ENCODE measurements at regions not wholly inside any gene's neighbourhood (a gene's known extent, or its start where the extent isn't known, plus 50 kb on each side); places are given as distances from the start of the nearest gene placed in this dataset.
"Not testable (repeated sequence)": the region's sequence is repeated elsewhere in the genome, so short reads cannot be mapped to it uniquely, and the experiment has no call there.

DNA sequence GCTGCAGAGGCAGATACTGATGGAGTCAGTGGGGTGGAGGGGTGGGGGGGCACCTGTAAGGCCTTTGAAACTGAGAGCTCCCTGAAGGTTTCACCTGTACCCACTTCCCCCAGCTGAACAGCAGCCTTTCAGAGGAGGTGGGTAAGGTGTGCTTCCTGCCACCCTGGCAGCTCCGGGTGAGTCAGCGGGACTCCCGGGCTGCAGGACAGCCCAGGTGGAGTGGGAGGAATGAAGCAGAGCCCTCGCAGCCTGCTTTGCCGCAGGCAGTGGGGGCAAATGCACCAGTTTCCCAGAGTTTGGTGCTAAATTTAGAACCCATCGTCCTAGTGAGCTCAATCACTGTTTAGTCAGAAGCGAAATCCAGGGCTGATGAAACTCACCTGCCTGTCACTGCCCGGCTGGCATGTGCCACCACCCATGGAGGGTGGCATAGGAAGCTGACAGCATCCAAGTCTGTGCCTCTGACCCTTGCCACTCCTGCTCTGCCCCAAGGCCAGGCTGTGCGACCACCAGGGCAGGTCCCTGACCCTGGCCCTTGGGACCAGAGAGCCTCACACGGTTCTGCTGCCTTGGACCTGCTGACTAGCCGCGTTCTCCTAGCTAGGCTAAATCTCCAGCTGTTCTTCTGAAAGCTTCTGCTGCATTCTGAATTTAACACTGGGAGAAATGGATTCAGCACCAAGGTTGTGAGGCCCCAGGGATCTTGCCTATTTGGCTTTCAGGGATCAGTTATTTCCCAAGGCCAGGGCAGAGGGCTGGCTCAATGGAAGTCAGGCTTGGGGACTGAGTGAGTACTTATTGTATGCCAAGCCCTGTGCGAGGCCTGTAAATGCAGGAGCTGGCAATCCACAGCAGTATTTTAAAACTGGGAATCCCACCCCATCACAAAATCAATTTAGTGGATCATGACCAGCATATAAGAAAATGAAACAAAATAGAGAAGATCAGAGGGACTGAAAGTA, 67.3 kb upstream of the RASGRF1 start:
- DNase-seq (ENCODE audit: low spot score), result no peak

GRCh38 chr15:79156704-79157375, 66.3 kb upstream of the RASGRF1 start:
- no peak for DNase-seq (ENCODE audit: low spot score)

- no peak for DNase-seq (ENCODE audit: low spot score)
These were observed 64.0 kb upstream of the RASGRF1 start for GRCh38 chr15:79154483-79155135.

DNA sequence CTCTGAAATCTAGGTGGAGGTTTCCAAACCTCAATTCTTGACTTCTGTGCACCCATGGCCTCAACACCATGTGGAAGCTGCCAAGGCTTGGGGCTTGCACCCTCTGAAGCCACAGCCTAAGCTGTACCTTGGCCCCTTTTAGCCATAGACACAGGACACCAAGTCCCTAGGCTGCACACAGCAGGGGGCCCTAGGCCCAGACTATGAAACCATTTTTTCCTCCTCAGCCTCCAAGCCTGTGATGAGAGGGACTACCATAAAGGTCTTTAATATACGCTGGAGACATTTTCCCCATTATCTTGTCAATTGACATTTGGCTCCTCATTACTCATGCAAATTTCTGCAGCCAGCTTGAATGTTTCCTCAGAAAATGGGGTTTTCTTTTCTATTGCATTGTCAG, 53.7 kb upstream of the RASGRF1 start:
- not testable (repeated sequence) for DNase-seq (ENCODE audit: low spot score)

DNA sequence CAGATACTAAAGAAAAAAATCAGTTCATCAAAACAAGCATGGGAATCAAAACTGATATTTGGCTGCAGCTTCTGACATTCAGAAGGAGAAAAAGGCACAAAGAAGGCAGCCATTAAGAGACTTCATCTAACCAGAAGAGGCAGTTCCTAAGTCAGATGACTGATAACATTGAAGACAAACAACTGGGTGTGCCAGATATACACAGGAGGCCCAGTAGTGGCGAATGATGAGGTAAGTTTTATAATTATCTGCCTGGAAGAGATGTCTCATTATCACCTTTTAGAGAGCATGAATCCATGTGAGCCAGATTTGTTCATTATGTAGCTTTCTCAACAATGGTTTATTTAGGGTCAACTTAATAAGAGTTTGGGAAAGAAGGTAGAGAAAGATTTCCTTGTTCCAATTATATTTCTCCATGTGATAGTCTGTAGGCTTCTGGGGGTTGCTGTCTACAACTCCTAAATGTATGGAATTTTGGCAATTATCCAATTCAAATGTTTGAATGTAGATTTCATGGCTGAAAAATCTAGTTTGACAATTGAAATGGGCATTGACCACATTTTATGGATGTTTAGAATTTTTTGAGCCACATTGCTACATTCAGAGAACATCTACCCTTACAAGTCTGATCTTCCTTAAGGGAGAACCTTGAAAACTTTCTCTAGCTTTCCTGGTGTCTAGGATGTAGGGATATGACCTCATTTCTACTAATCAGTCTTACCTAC, 50.4 kb upstream of the RASGRF1 start:
- DNase-seq (ENCODE audit: low spot score), result no peak
